Endothelial cell of umbilical vein (primary cell): ENCODE measurements at regions not wholly inside any gene's neighbourhood (a gene's known extent, or its start where the extent isn't known, plus 50 kb on each side); places are given as distances from the start of the nearest gene placed in this dataset.

ENCODE experiments used
- BruUV-seq: library from RNA; stranded (reverse); fragments of 400-500 nt; replicated peaks from 2 replicates; lab custom pipeline; 2021; lab: Mats Ljungman, UMichigan
- CTCF ChIA-PET: fragments of 300-600, 350-600 bp; sonication (Branson Sonifier 250); formaldehyde crosslinking; loops from one replicate; lab custom pipeline; 2021; ENCODE audit warnings: antibody characterized with exemption, inconsistent platforms; lab: Charles Lee
- POLR2A ChIA-PET: fragments of 300-600, 350-600 bp; sonication (Branson Sonifier 250); formaldehyde crosslinking; loops from one replicate; lab custom pipeline; 2021; ENCODE audit warnings: antibody characterized with exemption, inconsistent platforms; lab: Charles Lee
- DNase-seq: peaks from one replicate; pipeline ENCODE4 v3.0.0-alpha.2; 2011; ENCODE audit warnings: low read depth, low spot score
- FAIRE-seq: peaks from 2 replicates; lab custom pipeline; 2011; peaks lifted over from hg19 to GRCh38; lab: Jason Lieb, UNC
- H2AFZ ChIP-seq: 2 replicates; pipeline ENCODE4 v1.6.0; 2012; ENCODE audit warnings: low read depth, low read length, control low read depth, inconsistent platforms
- H3K27ac ChIP-seq: 2 replicates; pipeline ENCODE4 v1.5.1; 2011; ENCODE audit warnings: low read depth, mild to moderate bottlenecking, control low read depth, low read length, moderate library complexity; ENCODE audit not compliant: insufficient read depth
- H3K27me3 ChIP-seq, 2 experiments: 2 replicates each; pipeline versions ENCODE4 v1.6.0 to v1.6.1; 2011; ENCODE audit warnings: low read length in 2 of 2, mixed read lengths in 1 of 2; ENCODE audit not compliant: control insufficient read depth in 2 of 2, insufficient read depth in 2 of 2
- H3K36me3 ChIP-seq, 2 experiments: 2 replicates in 1 of 2; 3 replicates in 1 of 2; pipeline ENCODE4 v1.5.1; 2011; ENCODE audit warnings: low read length in 2 of 2, mild to moderate bottlenecking in 1 of 2, moderate library complexity in 1 of 2; ENCODE audit not compliant: control insufficient read depth in 2 of 2, insufficient read depth in 2 of 2; ENCODE audit errors: extremely low read depth in 1 of 2
- H3K4me1 ChIP-seq: 3 replicates; pipeline ENCODE4 v1.5.1; 2011; ENCODE audit warnings: mild to moderate bottlenecking, low read length; ENCODE audit not compliant: control insufficient read depth, insufficient read depth; ENCODE audit errors: extremely low read depth
- H3K4me2 ChIP-seq: 2 replicates; pipeline ENCODE4 v1.6.1; 2011; ENCODE audit warnings: low read length, control low read depth, mixed read lengths; ENCODE audit not compliant: insufficient read depth
- H3K4me3 ChIP-seq, 3 experiments: fragments of 200-600 bp in 1 of 3; sonication (generic), shearing (Covaris generic) in 1 of 3; replicated peaks in 1 of 3; 2 replicates each; pipeline ENCODE4 v1.5.1; 2011 to 2016; ENCODE audit warnings: control low read depth in 3 of 3, low read length in 3 of 3, mild to moderate bottlenecking in 2 of 3, inconsistent platforms in 1 of 3, low read depth in 1 of 3, moderate library complexity in 1 of 3; ENCODE audit not compliant: insufficient read depth in 1 of 3
- H3K79me2 ChIP-seq: 2 replicates; pipeline ENCODE4 v1.6.0; 2012; ENCODE audit warnings: low read length, inconsistent platforms; ENCODE audit not compliant: control insufficient read depth, insufficient read depth
- H3K9ac ChIP-seq: replicated peaks from 2 replicates; pipeline ENCODE3; 2011; ENCODE audit warnings: low read length, control low read depth; ENCODE audit not compliant: insufficient read depth; ENCODE audit errors: extremely low read depth
- H3K9me1 ChIP-seq: replicated peaks from 3 replicates; pipeline ENCODE4 v1.6.0; 2011; ENCODE audit warnings: mild to moderate bottlenecking, low read length; ENCODE audit not compliant: control insufficient read depth, insufficient read depth; ENCODE audit errors: extremely low read depth
- H3K9me3 ChIP-seq: replicated peaks from 2 replicates; pipeline ENCODE4 v1.5.1; 2012; ENCODE audit warnings: low read length, inconsistent platforms; ENCODE audit not compliant: control insufficient read depth, insufficient read depth
- H4K20me1 ChIP-seq: replicated peaks from 2 replicates; pipeline ENCODE3; 2011; ENCODE audit warnings: mild to moderate bottlenecking, low read length; ENCODE audit not compliant: control insufficient read depth, insufficient read depth; ENCODE audit errors: extremely low read depth
- FOS ChIP-seq: IDR thresholded peaks from 2 replicates; pipeline ENCODE4 v1.6.1; 2011; ENCODE audit warnings: mild to moderate bottlenecking, low read length, moderate library complexity, borderline replicate concordance; ENCODE audit not compliant: insufficient read depth
- GATA2 ChIP-seq: IDR thresholded peaks from 2 replicates; pipeline ENCODE4 v1.7.0; 2011; ENCODE audit warnings: low read depth, mild to moderate bottlenecking, moderate library complexity, mixed read lengths, low read length; ENCODE audit not compliant: insufficient read length, insufficient read depth
- POLR2AphosphoS5 ChIP-seq: IDR thresholded peaks from 2 replicates; pipeline ENCODE4 v1.6.1; 2012; ENCODE audit warnings: low read depth, mild to moderate bottlenecking, control low read depth, low read length, moderate library complexity; ENCODE audit not compliant: insufficient read depth
- dilution Hi-C: fragments of 300-500 bp; cut with MboI; formaldehyde crosslinking; loops from one replicate; pipeline ENCODE4 v1.15.0; 2019; ENCODE audit warnings: low sequenced_read_pairs; ENCODE audit not compliant: extremely low pct_ligation_motif_present
- intact Hi-C: fragments of 100-400 bp; cut with micrococcal nuclease; formaldehyde crosslinking; loops from one replicate; pipeline ENCODE4 v1.10.0; 2022
- TF ChIP-seq, protein P1 (sequence below), 2 donors: IDR thresholded peaks; 1 replicate in 1 of 2; 2 replicates in 1 of 2; pipeline ENCODE4 v1.5.1; 2011; ENCODE audit warnings: low read length in 2 of 2, mild to moderate bottlenecking in 2 of 2, moderate library complexity in 2 of 2, control low read depth in 1 of 2, inconsistent platforms in 1 of 2, low read depth in 1 of 2; ENCODE audit not compliant: insufficient read depth in 1 of 2; ENCODE audit errors: extremely low read depth in 1 of 2

- ChIA-PET POLR2A (no interaction called here), CTCF (interaction anchor here (1.3 kb wide), 1 partner anchor 179 kb away, joined by 6 read pairs; no protein-coding TSS in a partner anchor)
- dilution Hi-C loops (no loop called here), intact Hi-C loops (no loop called here)
- FAIRE-seq, result no peak
- Histone ChIP-seq H2AFZ (no peak overlapping the region), H3K4me3 (no peak overlapping the region), H3K4me2 (no peak overlapping the region), H3K9me3 (no peaks in the 10 kb centered on the region), H3K27me3 (no peaks in the 10 kb centered on the region), H3K9me1 (no peaks in the 10 kb centered on the region), H4K20me1 (no peaks in the 10 kb centered on the region), H3K79me2 (no peaks in the 10 kb centered on the region), H3K4me1 (no peaks in the 10 kb centered on the region), H3K36me3 (no peaks in the 10 kb centered on the region), H3K9ac (no peak overlapping the region), H3K27ac (no peak overlapping the region)
- DNase-seq, result no peak
- no peak for TF ChIP-seq FOS
- no TSS peak for BruUV-seq
Measured at GRCh38 chr4:42747971-42748370, 91.1 kb upstream of the ATP8A1 start.

GRCh38 chr4:42736527-42737195, 79.8 kb upstream of the ATP8A1 start:
- H3K27ac ChIP-seq, result no peak overlapping the region
- dilution Hi-C loops (no loop called here), intact Hi-C loops (no loop called here)
- FAIRE-seq (no peak), DNase-seq (no peak)
- H3K9me3 ChIP-seq, result no peaks in the 10 kb centered on the region
- H3K36me3 ChIP-seq, result no peaks in the 10 kb centered on the region
- ChIA-PET CTCF (no interaction called here), POLR2A (no interaction called here)
- H2AFZ ChIP-seq, result no peak overlapping the region
- no peaks in the 10 kb centered on the region for H3K79me2 ChIP-seq
- no peak overlapping the region for H3K4me2 ChIP-seq
- no TSS peak for BruUV-seq
- no peaks in the 10 kb centered on the region for H3K27me3 ChIP-seq
- no peaks in the 10 kb centered on the region for H3K4me1 ChIP-seq
- TF ChIP-seq POLR2AphosphoS5 (no peak), GATA2 (no peak)
- TF ChIP-seq, protein P1, sequence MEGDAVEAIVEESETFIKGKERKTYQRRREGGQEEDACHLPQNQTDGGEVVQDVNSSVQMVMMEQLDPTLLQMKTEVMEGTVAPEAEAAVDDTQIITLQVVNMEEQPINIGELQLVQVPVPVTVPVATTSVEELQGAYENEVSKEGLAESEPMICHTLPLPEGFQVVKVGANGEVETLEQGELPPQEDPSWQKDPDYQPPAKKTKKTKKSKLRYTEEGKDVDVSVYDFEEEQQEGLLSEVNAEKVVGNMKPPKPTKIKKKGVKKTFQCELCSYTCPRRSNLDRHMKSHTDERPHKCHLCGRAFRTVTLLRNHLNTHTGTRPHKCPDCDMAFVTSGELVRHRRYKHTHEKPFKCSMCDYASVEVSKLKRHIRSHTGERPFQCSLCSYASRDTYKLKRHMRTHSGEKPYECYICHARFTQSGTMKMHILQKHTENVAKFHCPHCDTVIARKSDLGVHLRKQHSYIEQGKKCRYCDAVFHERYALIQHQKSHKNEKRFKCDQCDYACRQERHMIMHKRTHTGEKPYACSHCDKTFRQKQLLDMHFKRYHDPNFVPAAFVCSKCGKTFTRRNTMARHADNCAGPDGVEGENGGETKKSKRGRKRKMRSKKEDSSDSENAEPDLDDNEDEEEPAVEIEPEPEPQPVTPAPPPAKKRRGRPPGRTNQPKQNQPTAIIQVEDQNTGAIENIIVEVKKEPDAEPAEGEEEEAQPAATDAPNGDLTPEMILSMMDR (IDR thresholded peaks at IDR 0.05; ENCODE audit: extremely low read depth in 1 of 2, insufficient read depth in 1 of 2, low read depth in 1 of 2, low read length in 2 of 2), result no peak
- no peak overlapping the region for H3K4me3 ChIP-seq
- no peaks in the 10 kb centered on the region for H4K20me1 ChIP-seq
- H3K9ac ChIP-seq, result no peak overlapping the region
- no peaks in the 10 kb centered on the region for H3K9me1 ChIP-seq
